B cell (primary cell): ENCODE measurements at regions not wholly inside any gene's neighbourhood (a gene's known extent, or its start where the extent isn't known, plus 50 kb on each side); places are given as distances from the start of the nearest gene placed in this dataset.

Experiments used
- CTCF ChIP-seq: fragments of 200-600 bp; IDR thresholded peaks from one replicate; pipeline ENCODE4 v1.8.0; 2022; ENCODE audit warnings: antibody characterized with exemption, mild to moderate bottlenecking
- EZH2 ChIP-seq: IDR thresholded peaks from 2 replicates; pipeline ENCODE4 v1.6.1; 2012; ENCODE audit warnings: borderline replicate concordance, low read depth, mild to moderate bottlenecking, moderate library complexity, low read length; ENCODE audit not compliant: insufficient read depth, poor library complexity, severe bottlenecking

- TF ChIP-seq CTCF, result no peak
- no peak for TF ChIP-seq EZH2
Observed at GRCh38 chr11:122367809-122368231, 251.8 kb upstream of the BLID start.
